H7 (cell line): ENCODE measurements at regions not wholly inside any gene's neighbourhood (a gene's known extent, or its start where the extent isn't known, plus 50 kb on each side); places are given as distances from the start of the nearest gene placed in this dataset.
"Not testable (repeated sequence)": the region's sequence is repeated elsewhere in the genome, so short reads cannot be mapped to it uniquely, and the experiment has no call there.

Experiments used
- DNase-seq: peaks from one replicate; pipeline ENCODE4 v3.0.0; 2012
- H3K27me3 ChIP-seq: 2 replicates; pipeline ENCODE4 v1.6.0; 2011; ENCODE audit warnings: mild to moderate bottlenecking, low read length; ENCODE audit not compliant: control insufficient read depth, insufficient read depth
- H3K36me3 ChIP-seq: replicated peaks from 2 replicates; pipeline ENCODE4 v1.5.1; 2011; ENCODE audit warnings: low read length; ENCODE audit not compliant: control insufficient read depth, insufficient read depth
- H3K4me3 ChIP-seq: 2 replicates; pipeline ENCODE4 v1.5.1; 2011; ENCODE audit warnings: low read depth, mild to moderate bottlenecking, control low read depth, low read length, moderate library complexity; ENCODE audit not compliant: insufficient read depth

DNA sequence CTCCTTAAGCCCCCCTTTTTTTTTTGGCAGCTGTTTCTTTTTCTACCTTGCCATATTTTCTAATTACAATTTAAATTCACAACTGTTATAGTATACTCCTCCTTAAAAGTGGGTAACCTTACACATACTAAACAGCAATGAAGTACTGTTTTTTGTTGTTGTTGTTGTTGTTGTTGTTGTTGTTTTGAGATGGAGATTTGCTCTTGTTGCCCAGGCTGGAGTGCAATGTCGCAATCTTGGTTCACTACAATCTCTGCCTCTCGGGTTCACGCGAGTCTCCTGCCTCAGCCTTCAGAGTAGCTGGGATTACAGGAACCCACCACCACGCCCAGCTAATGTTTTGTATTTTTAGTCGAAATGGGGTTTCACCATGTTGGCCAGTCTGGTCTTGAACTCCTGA lies 669.1 kb upstream of the CDH6 start:
- no peak overlapping the region for H3K4me3 ChIP-seq
- no peak for DNase-seq
- H3K36me3 ChIP-seq = no peaks in the 10 kb centered on the region
- no peaks in the 10 kb centered on the region for H3K27me3 ChIP-seq

DNA sequence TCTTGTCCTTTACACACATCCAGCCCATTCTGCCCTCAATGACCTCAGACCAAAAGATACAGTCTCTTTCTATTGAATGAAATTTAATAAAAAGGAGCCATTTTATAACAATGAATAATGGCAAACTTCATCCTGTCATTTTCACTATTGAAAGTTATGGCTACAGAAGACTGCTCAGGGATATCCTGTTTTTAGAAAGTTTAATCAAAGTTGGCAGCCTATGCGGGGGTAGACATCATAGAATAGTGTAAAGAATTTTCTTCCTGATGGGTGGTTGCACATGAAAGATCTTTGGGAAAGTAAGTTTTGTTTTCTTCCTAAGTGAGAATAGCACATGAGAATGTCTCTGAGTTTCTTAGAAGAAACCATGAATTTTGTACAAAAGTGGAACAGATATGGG lies 670.4 kb upstream of the CDH6 start:
- no peaks in the 10 kb centered on the region for H3K36me3 ChIP-seq

DNA sequence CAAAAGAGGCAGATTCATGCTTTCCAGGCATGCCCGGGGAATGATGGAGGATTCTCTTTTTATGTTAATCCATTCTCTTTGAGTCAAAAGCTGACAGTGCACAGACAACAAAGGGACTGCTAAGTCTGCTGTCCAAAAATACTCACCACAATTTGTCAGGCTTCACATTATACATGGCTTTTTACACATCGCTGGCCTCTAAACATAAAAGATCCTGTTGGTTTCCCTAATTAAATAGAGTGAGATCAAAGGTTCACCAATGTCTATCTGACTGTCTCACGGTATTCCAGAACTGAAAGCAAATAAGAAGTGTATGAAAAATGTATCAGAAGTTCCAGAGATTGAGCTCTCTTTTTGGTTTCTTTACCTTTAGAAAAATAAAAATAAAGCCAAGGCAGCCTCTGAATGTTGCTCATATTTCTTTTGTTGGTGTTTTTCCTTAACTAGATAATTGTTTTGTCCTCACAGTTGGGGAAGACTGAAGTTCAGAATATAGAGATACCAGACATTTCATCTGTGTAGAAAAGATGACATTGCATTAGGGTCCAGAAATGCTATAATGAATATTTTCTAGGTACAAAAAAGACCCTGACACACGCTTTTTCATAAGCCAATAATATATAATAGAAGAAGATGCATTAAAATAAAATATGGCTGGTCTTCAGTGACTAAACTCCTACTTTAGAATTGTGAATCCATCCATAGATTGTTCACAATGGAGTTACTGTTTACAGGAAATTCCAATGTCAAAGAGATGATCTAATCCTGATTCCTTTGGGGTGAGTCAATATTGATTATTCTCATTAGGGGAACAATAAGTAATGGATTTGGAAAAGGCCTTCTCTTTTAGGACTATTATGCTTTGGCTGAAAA lies 688.2 kb upstream of the CDH6 start:
- no peak overlapping the region for H3K4me3 ChIP-seq

More for the DNA sequence above, 670.4 kb upstream of the CDH6 start:
- DNase-seq = no peak
- no peak overlapping the region for H3K4me3 ChIP-seq
- H3K27me3 ChIP-seq = no peaks in the 10 kb centered on the region

DNA sequence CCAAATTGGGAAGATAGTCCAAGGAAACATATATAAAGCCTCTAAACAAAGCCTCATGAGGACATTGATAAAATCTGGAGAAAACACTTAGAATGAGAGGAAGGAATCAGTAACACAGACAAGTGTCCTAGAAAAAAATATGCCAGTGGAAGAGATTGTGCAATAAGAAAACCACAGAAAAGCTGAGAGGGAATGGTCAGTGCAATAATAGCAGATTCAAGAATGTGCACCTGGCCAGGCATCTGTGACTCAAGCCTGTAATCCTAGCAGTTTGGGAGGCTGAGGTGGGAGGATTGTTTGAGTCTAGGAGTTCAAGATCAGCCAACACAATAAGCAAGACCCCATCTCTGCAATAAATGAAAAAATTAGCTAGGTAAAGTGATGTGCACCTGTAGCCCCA lies 691.2 kb upstream of the CDH6 start:
- no peaks in the 10 kb centered on the region for H3K36me3 ChIP-seq
- H3K4me3 ChIP-seq = no peak overlapping the region
- no peaks in the 10 kb centered on the region for H3K27me3 ChIP-seq
- DNase-seq = no peak

More for the DNA sequence above, 688.2 kb upstream of the CDH6 start:
- no peaks in the 10 kb centered on the region for H3K27me3 ChIP-seq
- DNase-seq = no peak
- no peaks in the 10 kb centered on the region for H3K36me3 ChIP-seq

DNA sequence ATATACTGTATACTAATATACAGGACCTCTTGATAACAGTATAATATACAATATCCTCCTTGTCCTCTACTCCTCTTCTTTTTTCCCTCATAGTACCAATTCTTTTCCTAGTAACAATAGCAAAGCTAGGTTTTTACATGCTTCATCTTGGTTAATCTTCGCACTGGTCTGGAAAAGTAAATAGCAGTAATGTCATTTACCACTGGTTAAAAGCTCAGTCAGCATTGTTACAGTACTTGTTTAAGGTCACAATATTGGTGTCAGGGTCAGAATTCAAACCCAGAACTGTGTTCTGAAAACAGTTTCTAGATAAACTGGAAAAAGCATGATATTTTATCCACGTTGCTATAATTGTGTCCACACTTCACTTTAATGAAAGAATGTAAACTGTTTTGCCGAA lies 692.4 kb upstream of the CDH6 start:
- Histone ChIP-seq H3K36me3 (no peaks in the 10 kb centered on the region), H3K27me3 (no peaks in the 10 kb centered on the region), H3K4me3 (no peak overlapping the region)
- no peak for DNase-seq

DNA sequence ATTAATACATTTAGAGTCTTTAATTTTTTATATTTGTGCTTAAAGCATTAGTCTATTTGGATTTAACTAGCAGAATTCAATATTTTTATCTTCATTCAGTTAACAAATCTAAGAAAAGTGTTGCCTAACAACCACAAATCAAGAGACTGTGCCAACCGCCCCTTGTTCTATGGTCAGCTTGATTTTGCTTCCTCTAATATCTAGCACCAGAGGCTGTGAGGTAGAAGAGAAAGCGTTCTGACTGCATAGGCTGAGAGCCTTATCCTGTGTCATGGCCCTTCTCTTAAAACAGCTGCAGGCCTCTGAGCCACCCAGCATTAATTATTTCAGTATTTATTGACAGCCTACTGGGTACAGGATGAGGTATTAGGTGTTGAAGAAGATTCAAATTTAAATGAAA lies 693.0 kb upstream of the CDH6 start:
- no peaks in the 10 kb centered on the region for H3K27me3 ChIP-seq
- DNase-seq = no peak
- H3K36me3 ChIP-seq = no peaks in the 10 kb centered on the region

DNA sequence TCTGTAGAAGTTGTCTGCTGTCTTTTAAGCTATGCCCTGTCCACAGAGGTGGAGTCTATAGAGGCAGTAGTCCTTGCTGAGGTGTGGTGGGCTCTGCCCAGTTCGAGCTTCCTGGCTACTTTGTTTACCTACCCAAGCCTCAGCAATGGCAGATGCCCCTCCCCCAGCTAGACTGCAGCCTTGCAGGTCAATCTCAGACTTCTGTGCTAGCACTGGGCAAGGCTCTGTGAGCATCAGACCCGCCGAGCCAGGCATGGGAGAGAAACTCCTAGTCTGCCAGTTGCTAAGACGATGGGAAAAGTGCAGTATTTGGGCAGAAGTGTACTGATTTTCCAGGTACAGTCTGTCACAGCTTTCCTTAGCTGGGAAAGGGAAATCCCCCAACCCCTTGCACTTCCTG lies 694.1 kb upstream of the CDH6 start:
- no peak for DNase-seq
- Histone ChIP-seq H3K27me3 (no peaks in the 10 kb centered on the region), H3K36me3 (no peaks in the 10 kb centered on the region), H3K4me3 (no peak overlapping the region)

More for the DNA sequence above, 693.0 kb upstream of the CDH6 start:
- H3K4me3 ChIP-seq = no peak overlapping the region

DNA sequence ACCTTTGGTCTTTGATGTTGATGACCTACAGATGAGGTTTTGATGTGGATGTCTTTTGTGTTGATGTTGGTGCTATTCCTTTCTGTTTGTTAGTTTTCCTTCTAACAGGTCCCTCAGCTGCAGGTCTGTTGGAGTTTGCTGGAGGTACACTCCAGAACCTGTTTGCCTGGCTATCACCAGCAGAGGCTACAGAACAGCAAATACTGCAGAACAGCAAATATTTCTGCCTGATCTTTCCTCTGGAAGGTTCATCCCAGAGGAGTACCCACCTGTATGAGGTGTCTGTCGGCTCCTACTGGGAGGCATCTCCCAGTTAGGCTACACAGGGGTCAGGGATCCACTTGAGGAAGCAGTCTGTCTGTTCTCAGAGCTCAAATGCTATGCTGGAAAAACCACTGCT lies 694.5 kb upstream of the CDH6 start:
- Histone ChIP-seq H3K36me3 (no peaks in the 10 kb centered on the region), H3K27me3 (no peaks in the 10 kb centered on the region), H3K4me3 (no peak overlapping the region)
- no peak for DNase-seq

DNA sequence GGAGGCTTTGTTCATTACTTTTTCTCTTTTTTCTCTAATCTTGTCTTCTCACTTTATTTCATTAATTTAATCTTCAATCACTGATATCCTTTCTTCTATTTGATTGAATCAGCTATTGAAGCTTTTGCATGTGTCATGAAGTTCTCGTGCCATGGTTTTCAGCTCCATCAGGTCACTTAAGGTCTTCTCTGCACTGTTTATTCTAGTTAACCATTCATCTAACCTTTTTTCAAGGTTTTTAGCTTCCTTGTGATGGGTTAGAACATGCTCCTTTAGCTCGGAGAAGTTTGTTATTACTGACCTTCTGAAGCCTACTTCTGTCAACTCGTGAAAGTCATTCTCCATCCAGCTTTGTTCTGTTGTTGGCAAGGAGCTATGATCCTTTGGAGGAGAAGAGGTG lies 695.0 kb upstream of the CDH6 start:
- DNase-seq, H3K36me3 ChIP-seq, H3K4me3 ChIP-seq, H3K27me3 ChIP-seq: not testable (repeated sequence)

DNA sequence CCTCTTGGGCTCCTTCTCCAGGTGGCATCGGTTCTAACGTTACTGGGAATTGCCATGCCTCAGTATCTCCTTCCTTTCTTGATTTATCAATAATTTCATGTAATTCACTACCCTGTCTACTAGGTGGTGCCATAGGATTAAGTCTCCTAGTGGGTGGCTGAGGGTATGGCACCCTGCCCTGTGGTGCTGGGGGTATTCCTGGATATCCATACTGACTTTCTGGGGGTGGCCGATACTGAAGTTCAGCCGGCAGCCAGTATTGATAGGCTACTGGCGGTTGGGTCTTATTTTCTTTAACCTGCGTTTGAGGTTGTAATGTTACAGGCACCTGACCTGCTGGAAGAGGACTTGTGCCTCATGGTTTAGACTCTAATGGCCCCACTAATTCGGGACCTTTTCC lies 699.4 kb upstream of the CDH6 start:
- H3K36me3 ChIP-seq, DNase-seq, H3K27me3 ChIP-seq, H3K4me3 ChIP-seq: not testable (repeated sequence)

DNA sequence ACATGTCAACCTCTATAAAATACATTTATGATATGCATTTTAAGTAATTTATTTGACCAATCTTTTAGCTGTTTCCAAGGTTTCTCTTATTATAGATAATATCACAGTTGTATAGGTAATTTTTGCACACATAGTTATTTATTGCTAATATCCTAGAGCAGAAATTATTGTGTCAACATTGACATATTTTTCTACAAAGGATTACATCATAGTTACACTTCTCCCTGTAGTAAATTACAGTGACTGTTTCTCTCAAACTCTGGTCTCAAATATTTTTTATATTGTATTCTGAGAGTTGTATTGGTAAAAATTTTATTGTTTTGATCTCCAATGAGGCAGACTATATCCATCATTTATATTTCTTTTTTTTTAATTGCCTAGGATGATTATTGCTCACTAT lies 714.4 kb upstream of the CDH6 start:
- no peaks in the 10 kb centered on the region for H3K27me3 ChIP-seq
- H3K4me3 ChIP-seq = no peak overlapping the region
- no peak for DNase-seq
- no peaks in the 10 kb centered on the region for H3K36me3 ChIP-seq

DNA sequence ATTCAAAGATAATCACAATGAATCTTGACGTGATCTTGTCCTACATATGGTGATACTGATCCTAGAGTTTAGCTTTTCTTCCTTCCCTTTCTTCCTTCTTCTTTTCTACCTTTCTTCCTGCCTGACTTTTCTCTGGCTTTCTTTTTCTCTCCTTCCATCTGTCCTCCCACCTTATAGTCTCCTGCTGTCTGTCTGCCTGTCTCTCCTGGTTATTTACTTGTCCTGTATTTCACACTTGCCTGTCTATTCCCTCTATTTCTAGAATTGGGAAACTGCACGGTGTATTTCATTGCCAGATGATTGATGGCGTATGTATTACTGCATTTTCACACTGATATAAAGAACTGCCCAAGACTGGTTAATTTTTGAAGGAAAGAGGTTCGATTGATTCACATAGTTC lies 718.1 kb upstream of the CDH6 start:
- Histone ChIP-seq H3K27me3 (no peaks in the 10 kb centered on the region), H3K4me3 (no peak overlapping the region), H3K36me3 (no peaks in the 10 kb centered on the region)
- DNase-seq = no peak

DNA sequence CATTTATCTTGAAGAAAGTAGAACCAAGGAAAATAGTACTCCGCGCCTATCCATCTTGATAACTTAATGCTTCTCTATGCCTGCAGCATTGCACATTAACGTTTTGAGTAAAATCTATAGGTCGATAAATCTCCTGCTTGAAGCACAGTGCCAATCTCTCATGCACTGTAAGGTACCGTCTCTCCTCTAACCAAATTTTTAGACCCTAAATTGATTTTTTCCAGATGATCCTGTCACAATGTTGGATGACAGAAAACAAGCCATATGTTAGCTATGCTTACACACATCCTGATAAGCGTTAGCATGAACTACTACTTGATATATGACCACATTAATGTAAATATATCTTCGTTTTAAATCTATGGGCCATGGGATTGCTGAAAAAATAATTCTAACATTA lies 723.8 kb upstream of the CDH6 start:
- DNase-seq = no peak
- no peaks in the 10 kb centered on the region for H3K36me3 ChIP-seq
- no peak overlapping the region for H3K4me3 ChIP-seq
- H3K27me3 ChIP-seq = no peaks in the 10 kb centered on the region

DNA sequence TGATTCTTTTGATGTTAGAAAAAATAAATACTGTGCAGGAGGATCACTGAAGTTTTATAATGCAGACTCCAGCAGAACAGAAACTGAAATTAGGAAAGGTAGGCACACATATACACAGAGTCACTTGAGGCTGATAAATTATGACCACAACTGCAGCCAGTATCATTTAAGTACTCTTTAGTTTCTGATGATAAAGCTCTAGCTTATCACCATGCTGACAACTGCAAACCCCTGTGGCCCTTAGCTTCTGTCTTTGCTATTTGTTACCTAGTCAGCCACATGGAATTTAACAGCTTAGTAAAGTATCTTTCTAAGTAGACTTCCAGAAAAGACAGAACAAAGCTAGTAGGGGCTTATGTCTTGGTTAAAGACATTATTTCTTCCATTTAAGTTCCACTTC lies 734.8 kb upstream of the CDH6 start:
- no peak for DNase-seq
- H3K27me3 ChIP-seq = no peaks in the 10 kb centered on the region
- H3K4me3 ChIP-seq = no peak overlapping the region
- no peaks in the 10 kb centered on the region for H3K36me3 ChIP-seq

DNA sequence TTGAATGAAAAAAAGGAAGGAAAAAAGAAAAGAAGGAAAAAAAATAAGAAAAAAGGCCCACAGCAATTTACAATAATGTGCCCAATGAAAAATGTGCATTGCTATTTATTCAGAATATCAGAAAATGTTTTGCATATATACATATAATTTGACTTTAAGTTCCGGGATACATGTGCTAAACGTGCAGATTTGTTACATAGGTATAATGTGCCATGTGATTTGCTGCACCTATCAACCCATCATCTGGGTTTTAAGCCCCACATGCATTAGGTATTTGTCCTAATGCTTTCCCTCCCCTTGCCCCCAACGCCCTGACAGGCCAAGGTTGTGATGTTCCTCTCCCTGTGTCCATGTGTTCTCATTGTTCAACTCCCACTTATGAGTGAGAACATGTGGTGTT lies 738.0 kb upstream of the CDH6 start:
- not testable (repeated sequence) for DNase-seq, H3K36me3 ChIP-seq, H3K27me3 ChIP-seq, H3K4me3 ChIP-seq

DNA sequence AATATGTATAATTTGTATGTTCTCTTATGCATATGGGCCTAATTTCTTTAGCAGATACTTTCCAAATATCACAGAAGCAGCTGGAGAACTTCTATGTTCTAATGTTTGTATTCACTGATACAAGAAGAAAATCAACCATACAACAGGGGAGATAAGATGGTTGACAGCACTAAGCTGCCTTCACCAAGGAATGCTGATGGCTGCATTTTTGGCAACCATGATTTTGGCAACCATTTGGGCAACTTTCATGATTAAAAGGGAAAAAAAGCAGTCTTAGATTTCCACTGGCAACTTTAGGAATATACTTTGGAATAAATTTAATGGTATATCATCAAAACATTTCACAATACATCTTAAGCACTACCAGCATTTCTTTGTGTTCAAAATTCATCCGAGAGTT lies 740.3 kb upstream of the CDH6 start:
- Histone ChIP-seq H3K27me3 (no peaks in the 10 kb centered on the region), H3K4me3 (no peak overlapping the region), H3K36me3 (no peaks in the 10 kb centered on the region)
- no peak for DNase-seq
